ENCODE measurements at regions not wholly inside any gene's neighbourhood (a gene's known extent, or its start where the extent isn't known, plus 50 kb on each side); places are given as distances from the start of the nearest gene placed in this dataset.

DNA sequence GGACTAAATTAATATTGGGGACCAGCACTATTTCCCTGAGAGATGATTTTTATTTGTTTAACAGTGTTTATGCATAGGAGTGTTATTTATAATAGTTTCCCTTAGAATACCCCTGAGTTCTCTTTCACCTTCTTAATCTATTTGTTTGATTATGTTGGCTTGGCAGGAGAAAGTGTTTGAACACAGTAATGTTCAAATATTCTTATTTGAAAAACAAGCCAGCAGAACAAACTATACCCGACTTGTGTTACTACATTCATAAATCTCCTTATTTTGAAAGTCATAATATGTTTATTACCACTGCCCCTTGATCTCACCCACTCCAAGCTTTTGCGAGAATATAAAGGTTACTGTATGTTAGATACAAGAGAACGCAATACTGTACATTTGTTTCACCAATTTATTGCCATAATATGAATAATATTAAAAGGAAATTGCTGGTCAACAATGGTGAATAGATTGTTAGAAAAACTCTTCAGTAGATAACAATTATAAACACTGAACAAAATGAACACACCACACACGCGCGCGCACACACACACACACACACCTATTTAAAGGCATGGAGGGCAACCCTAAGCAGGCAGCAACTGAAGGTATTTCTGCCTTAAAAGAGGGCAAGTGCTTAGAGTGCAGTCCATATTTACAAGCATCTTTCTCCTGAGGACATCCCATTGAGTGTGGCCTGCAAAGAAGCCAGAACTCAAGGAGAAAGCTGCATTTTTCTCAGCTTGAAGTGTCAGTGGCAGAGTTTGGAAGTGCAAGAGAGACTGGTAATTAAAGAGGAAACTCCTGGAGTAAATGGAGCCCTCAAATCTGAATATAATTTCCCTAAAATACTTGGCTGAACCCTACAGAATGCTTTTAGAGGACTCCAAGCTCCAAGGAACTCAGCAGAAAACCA is 279.4 kb upstream of the MAN1A1 start:
- no peak for TF ChIP-seq POLR2AphosphoS5 (IDR thresholded peaks at IDR 0.05; ENCODE audit: low read depth, low read length)
- no peak for TF ChIP-seq TAF1 (IDR thresholded peaks at IDR 0.05; ENCODE audit: borderline replicate concordance, insufficient read depth, low read length)
- TF ChIP-seq, protein P1, sequence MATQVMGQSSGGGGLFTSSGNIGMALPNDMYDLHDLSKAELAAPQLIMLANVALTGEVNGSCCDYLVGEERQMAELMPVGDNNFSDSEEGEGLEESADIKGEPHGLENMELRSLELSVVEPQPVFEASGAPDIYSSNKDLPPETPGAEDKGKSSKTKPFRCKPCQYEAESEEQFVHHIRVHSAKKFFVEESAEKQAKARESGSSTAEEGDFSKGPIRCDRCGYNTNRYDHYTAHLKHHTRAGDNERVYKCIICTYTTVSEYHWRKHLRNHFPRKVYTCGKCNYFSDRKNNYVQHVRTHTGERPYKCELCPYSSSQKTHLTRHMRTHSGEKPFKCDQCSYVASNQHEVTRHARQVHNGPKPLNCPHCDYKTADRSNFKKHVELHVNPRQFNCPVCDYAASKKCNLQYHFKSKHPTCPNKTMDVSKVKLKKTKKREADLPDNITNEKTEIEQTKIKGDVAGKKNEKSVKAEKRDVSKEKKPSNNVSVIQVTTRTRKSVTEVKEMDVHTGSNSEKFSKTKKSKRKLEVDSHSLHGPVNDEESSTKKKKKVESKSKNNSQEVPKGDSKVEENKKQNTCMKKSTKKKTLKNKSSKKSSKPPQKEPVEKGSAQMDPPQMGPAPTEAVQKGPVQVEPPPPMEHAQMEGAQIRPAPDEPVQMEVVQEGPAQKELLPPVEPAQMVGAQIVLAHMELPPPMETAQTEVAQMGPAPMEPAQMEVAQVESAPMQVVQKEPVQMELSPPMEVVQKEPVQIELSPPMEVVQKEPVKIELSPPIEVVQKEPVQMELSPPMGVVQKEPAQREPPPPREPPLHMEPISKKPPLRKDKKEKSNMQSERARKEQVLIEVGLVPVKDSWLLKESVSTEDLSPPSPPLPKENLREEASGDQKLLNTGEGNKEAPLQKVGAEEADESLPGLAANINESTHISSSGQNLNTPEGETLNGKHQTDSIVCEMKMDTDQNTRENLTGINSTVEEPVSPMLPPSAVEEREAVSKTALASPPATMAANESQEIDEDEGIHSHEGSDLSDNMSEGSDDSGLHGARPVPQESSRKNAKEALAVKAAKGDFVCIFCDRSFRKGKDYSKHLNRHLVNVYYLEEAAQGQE (IDR thresholded peaks at IDR 0.05; ENCODE audit: insufficient read depth in 1 of 2, low read depth in 2 of 2, low read length in 2 of 2): no peak
- TF ChIP-seq SIN3A (IDR thresholded peaks at IDR 0.05; ENCODE audit: borderline replicate concordance, insufficient read depth, low read length): no peak
- no peak for TF ChIP-seq FOXP2 (optimal IDR thresholded peaks at IDR 0.05; ENCODE audit: borderline replicate concordance, extremely low read depth, extremely low read length, insufficient read depth)

Data from PFSK-1 (cell line).